ENCODE measurements at regions not wholly inside any gene's neighbourhood (a gene's known extent, or its start where the extent isn't known, plus 50 kb on each side); places are given as distances from the start of the nearest gene placed in this dataset.
"Not testable (repeated sequence)": the region's sequence is repeated elsewhere in the genome, so short reads cannot be mapped to it uniquely, and the experiment has no call there.

GRCh38 chr3:124140746-124141145 is 148.8 kb upstream of the ROPN1 start:
- no peak for DNase-seq

- no peak for DNase-seq
These were observed 150.6 kb upstream of the ROPN1 start for GRCh38 chr3:124142389-124142970.

DNA sequence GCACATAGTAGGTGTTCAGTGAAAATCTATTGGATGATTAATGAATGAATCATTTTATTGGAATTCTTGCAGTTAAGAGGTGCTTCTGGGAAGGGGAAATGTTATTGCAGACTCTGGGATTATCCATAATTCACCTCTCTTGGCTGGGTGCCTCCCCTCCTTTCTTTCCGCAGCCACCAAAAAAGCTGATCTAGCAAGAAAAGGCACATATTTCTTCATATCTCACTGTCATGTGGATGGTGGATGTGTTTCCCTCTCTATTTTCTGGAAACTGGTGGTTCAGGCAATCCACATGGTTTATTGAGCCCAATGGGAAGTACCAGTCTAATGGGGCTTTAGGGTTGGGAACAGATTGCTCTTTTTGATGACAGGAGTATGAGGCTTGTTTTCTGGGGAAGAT is 151.1 kb upstream of the ROPN1 start:
- no peak for DNase-seq

DNA sequence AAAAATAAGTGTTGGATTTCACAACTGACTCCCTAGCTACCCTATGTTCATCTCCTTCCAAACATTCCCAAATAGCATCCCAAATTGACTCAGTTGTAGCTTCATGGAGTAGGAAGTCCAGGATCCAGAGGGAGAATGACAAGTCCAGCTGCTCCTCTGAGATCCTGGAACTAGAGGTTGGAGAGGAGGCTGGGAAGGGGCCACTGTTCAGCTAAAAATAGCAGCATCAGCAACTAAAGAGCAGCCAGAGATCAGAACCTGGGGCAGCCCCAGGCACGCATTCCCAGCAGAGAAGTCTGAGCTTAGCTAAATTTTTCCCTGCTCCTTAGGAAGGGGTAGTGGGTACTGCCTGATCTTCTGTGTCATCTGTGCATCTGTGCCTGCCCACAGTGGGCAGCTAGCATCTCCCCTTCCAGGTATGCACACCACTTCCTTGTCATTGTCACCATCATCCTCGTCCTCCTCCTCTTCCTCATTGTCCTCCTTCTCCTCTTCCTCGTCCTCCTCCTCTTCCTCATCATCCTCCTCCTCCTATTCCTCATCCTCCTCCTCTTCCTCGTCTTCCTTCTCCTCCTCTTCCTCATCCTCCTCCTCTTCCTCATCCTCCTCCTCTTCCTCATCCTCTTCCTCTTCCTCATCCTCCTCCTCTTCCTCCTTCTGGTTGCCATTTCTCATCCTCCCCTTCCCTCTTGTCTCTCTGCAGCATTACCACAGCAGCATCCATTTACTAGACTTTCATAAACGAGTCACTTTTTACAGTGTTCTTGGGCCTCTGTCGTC is 152.3 kb upstream of the ROPN1 start:
- no peak for DNase-seq

DNA sequence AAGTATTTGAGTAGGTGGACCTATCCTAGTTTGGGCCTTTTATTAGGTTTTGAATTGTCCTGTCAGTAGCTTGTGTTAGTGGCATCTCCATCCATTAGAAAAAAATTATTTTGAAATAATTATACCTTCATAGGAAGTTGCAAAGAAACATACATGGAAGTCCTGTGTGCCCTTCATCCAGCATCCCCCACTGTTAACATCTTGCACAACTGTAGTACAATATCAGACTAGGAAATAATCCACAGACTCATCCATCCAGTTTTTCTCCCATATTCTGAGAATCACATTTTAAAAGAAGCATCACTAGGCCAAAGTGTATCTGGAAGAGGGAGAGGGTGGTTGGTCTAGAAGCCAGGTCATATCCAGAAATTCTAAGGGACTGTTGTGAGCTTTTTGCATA is 155.5 kb upstream of the ROPN1 start:
- no peak for DNase-seq

DNA sequence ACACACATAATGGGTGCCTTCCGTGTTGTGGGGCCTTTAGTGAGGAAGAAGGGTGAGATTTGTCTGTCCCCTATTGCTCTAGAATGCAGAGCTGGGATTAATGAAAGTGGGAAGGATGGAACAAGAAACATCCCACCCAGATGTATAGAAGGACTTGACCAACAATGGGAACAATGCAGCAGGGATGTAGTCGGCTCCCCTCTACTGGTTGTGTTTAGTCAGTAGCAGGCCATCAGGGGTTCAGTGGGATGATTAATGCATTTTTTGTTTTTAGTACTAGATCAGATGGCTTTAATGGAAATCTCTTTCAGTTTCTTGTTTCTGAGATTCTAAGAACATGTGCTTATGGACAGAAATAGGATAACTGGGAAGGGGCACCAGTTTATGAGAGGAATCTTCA is 156.0 kb upstream of the ROPN1 start:
- DNase-seq = no peak

DNA sequence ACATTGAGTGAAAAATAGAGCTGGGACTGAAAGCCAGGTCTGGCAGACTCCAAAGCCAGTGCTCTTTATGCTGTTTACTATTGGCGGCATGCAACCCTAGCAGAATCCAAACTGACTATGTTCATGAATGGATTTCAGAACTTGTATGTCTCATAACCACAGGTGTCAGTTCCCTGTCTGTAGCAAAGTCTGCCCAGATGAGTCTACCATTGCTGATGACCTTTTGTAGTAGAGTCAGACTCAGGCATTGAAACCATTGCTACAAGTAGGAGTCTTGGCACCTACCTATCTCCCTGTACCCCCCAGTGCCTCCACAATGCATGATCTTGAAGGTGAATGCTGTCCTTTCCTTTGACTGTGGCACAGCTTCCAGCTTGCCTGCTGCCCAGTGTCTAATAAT is 157.2 kb upstream of the ROPN1 start:
- DNase-seq = no peak

GRCh38 chr3:124149771-124150170 is 157.8 kb upstream of the ROPN1 start:
- no peak for DNase-seq

GRCh38 chr3:124152891-124153290 is 161.0 kb upstream of the ROPN1 start:
- DNase-seq = not testable (repeated sequence)

- DNase-seq = no peak
These were observed 165.2 kb upstream of the ROPN1 start for GRCh38 chr3:124156866-124157712.

- DNase-seq = no peak
These were observed 165.8 kb upstream of the ROPN1 start for GRCh38 chr3:124157748-124158147.

DNA sequence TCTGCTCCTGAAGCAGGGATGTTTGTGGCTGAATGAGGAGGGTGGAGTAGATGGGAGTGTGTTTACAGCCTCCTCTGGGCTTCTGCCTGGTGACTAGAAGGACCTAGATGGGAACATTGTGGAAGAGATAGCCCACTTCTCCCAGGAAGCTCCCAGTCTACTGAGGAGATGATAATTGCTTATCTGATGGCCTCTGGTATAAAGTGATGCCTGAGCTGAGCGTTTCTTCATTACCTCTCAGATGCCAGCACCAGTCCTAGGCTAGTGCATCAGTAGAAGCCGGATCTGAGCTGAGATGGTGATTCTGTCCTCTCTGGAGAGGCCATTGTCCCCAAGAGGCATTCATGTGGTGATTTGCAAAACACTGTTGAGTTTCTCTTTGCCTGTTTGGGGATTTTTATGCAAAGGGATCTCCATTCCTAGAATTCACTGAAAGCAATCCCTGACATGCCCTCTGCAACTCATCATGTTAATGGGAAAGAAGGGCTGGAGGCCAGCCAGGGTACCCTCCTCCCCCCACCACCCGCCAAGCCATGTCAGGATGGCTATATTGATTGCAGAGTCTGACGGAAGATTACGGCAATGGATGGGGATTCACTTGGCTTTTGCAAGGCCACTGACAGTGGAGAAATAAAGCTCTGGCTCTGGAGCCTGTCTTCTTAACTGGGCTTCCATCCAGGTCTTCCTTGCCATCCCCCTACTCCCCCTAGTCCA is 166.4 kb upstream of the ROPN1 start:
- DNase-seq = no peak

DNA sequence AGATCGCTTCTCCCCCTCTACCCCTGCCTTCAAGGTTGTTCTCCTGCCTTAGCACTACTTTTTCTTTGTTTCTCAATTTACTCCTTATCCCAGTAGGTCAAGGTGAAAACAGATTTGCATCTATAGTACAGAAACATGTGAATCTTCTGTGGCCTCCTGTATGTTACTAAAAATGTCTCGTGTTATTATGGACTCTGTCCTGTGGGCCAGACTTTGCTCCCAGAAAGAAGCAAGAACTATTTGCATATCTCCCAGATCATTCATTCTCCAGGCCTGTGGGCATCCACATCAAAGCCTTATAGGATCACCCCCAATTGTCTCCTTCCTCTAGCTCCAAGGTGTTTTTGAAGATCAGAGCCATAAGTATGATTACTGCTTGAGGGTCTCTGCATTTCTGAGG is 169.5 kb upstream of the ROPN1 start:
- DNase-seq = no peak

DNA sequence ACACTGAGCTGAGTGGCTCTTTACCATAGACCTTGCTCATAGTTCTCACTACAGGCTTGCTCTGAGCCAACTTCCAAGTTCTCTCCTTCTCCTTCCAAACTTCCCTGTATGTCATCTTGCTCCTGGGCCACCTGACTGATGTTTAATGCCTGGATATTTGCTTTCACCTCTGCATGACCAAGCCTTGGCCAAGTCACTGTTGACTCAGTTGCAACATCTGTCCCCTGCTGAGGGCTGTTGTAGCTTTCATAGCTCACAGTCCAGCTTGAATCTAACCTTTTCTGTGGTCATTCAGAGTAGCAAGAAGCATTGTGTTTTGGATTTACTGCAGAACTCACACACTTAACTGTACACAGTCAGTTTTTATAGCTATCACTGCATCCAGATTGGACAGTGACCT is 171.8 kb upstream of the ROPN1 start:
- DNase-seq = no peak

DNA sequence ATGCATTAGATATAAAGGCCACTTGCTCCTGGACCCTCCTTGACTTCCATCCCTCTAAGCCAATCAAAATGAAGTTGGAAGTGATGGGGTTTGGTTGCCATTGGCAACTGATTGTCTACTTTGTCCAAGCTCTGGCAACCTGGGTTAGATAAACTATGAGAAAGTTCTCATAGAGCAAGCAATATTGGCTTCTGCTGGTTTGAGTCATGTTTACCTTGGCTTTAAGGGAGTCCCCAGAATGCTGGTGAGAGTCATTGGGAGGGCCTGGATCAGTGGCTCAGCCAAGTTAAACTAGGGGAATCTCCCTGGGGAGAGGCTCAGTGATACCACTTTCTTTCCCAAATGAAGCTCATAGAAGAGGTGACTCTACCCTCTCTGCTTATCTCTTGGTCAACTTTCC is 176.3 kb upstream of the ROPN1 start:
- DNase-seq = no peak

DNA sequence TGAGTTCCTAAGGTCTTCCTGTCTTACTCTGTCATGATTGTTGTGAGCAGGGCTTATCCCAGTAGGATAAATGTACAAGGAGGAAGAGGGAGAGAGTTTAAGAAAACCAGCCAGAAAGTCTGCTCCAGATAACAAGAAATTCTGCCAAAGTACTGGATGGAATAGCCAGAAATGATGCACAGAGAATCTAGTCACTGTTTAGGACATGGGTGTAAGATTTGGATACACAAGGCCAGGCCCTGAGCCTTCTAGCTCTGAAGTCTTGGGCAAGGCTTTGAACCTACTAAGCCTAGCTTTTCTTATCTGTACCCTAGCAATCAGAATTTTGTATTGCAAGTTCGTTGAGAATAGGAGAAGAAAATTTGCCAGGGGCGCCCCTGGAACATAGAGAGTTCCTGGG is 180.4 kb upstream of the ROPN1 start:
- DNase-seq = no peak

DNA sequence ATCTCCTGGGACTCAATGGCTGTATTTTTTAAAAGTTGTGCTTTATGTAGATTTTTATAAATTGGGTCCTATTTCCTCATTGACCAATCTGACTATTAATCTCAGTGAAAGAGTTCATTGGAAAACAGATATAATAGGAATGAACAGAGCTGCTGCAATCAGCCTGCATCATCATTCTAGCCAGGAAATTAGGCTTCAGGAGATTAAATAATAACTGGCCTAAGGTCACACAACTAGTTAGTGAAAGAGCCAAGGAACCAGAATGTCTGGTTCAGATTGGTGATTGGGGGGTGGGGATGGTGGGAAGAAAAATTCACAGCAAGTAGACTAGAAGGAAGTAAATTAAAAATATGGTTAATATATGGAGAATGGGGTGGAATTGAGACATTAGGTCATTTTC is 180.9 kb upstream of the ROPN1 start:
- DNase-seq = no peak

DNA sequence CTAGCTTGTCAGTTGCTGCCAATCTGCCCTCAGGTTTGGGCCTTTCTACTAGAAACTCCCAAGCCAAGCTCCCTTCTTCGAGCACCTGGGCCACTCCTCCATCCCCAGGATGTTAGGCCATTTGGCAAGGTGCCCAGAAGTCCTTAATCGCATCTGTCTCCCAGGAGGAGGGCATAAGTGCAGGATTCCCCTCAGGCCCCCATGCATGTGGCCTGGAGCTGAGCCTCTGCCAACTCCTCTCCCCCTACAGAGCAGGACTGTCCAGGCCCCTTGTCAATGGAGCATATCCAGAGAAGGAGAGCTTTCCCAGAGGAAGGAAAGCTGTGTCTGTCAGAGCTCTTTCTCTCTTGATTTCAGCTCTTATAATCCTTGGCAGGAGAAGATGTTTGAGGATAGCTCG is 182.6 kb upstream of the ROPN1 start:
- DNase-seq = no peak

GRCh38 chr3:124174910-124175874 is 183.3 kb upstream of the ROPN1 start:
- DNase-seq = no peak

- no peak for DNase-seq
These were observed 185.1 kb upstream of the ROPN1 start for GRCh38 chr3:124177071-124177470.

DNA sequence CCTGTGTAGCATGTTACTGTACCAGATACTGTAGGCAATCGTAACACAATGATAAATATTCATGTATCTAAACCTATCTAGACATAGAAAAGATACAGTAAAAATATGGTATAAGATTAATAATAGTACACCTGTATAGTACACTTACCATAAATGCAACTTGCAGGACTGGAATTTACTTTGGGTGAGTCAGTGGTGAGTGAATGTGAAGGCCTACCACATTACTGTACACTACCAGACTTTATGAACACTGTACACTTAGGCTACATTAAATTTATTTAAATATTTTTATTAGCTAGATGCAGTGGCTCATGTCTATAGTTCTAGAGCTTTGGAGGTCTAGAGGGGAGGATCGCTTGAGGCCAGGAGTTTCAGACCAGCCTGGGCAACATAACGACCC is 186.6 kb upstream of the ROPN1 start:
- no peak for DNase-seq

GRCh38 chr3:124200407-124200806 is 208.5 kb upstream of the ROPN1 start:
- DNase-seq = no peak
